Osteoblast (primary cell): ENCODE measurements at regions not wholly inside any gene's neighbourhood (a gene's known extent, or its start where the extent isn't known, plus 50 kb on each side); places are given as distances from the start of the nearest gene placed in this dataset.

Experiments used
- DNase-seq: peaks from one replicate; pipeline ENCODE4 v3.0.0; 2011; ENCODE audit warnings: low spot score, mixed read lengths; ENCODE audit not compliant: insufficient read length; ENCODE audit errors: missing footprints
- H2AFZ ChIP-seq: 2 replicates; pipeline ENCODE4 v1.6.0; 2011; ENCODE audit warnings: mild to moderate bottlenecking, low read length
- H3K27ac ChIP-seq: 2 replicates; pipeline ENCODE4 v1.5.1; 2011; ENCODE audit warnings: mild to moderate bottlenecking, low read depth, low read length, moderate library complexity
- H3K27me3 ChIP-seq: 2 replicates; pipeline ENCODE4 v1.6.0; 2012; ENCODE audit warnings: mild to moderate bottlenecking, control low read depth, inconsistent platforms, low read length, moderate library complexity; ENCODE audit not compliant: insufficient read depth
- H3K36me3 ChIP-seq: 2 replicates; pipeline ENCODE4 v1.5.1; 2011; ENCODE audit warnings: mild to moderate bottlenecking, low read length, control low read depth, moderate library complexity; ENCODE audit not compliant: insufficient read depth
- H3K4me1 ChIP-seq: 2 replicates; pipeline ENCODE4 v1.5.1; 2011; ENCODE audit warnings: mild to moderate bottlenecking, low read length, control low read depth, moderate library complexity; ENCODE audit not compliant: insufficient read depth
- H3K4me2 ChIP-seq: 2 replicates; pipeline ENCODE4 v1.6.0; 2011; ENCODE audit warnings: mild to moderate bottlenecking, low read length; ENCODE audit not compliant: insufficient read depth
- H3K4me3 ChIP-seq: fragments of 200-600 bp; sonication (generic); 3 replicates; pipeline ENCODE4 v1.5.1; 2012; ENCODE audit warnings: mild to moderate bottlenecking, low read length, inconsistent platforms; ENCODE audit not compliant: insufficient read depth
- H3K79me2 ChIP-seq: 2 replicates; pipeline ENCODE4 v1.6.0; 2012; ENCODE audit warnings: mild to moderate bottlenecking, low read length, control low read depth, inconsistent platforms; ENCODE audit not compliant: insufficient read depth
- H3K9me3 ChIP-seq: 2 replicates; pipeline ENCODE4 v1.5.1; 2011; ENCODE audit warnings: low read depth, low read length, control low read depth
- H4K20me1 ChIP-seq: 2 replicates; pipeline ENCODE4 v1.6.0; 2012; ENCODE audit warnings: mild to moderate bottlenecking, low read length, control low read depth; ENCODE audit not compliant: insufficient read depth
- TF ChIP-seq, protein P1 (sequence below): IDR thresholded peaks from 2 replicates; pipeline ENCODE4 v1.5.1; 2011; ENCODE audit warnings: mild to moderate bottlenecking, low read depth, low read length, moderate library complexity; ENCODE audit errors: extremely low read depth

DNA sequence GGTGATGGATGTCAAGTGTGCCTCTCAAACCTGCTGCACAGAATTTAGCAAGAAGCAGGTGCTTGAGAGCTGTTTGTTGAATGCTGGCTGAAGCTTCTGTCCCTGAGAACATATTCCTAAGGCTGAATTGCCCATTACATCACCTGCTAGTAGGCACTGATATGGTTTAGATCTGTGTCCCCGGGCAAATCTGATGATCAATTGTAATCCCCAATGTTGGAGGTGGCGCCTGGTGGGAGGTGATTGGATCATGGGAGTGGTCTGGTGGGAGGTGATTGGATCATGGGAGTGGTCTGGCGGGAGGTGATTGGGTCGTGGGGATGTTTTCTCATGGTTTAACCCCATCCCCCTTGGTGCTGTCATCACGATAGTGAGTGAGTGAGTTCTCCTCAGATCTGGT is 128.0 kb downstream of the HRH4 start:
- DNase-seq, result no peak
- no peaks in the 10 kb centered on the region for H3K36me3 ChIP-seq
- no peaks in the 10 kb centered on the region for H3K27me3 ChIP-seq
- H3K4me1 ChIP-seq, result no peaks in the 10 kb centered on the region
- TF ChIP-seq, protein P1, sequence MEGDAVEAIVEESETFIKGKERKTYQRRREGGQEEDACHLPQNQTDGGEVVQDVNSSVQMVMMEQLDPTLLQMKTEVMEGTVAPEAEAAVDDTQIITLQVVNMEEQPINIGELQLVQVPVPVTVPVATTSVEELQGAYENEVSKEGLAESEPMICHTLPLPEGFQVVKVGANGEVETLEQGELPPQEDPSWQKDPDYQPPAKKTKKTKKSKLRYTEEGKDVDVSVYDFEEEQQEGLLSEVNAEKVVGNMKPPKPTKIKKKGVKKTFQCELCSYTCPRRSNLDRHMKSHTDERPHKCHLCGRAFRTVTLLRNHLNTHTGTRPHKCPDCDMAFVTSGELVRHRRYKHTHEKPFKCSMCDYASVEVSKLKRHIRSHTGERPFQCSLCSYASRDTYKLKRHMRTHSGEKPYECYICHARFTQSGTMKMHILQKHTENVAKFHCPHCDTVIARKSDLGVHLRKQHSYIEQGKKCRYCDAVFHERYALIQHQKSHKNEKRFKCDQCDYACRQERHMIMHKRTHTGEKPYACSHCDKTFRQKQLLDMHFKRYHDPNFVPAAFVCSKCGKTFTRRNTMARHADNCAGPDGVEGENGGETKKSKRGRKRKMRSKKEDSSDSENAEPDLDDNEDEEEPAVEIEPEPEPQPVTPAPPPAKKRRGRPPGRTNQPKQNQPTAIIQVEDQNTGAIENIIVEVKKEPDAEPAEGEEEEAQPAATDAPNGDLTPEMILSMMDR, result no peak
- H3K4me3 ChIP-seq, result no peak overlapping the region
- H2AFZ ChIP-seq, result no peak overlapping the region
- H3K9me3 ChIP-seq, result no peaks in the 10 kb centered on the region
- no peaks in the 10 kb centered on the region for H4K20me1 ChIP-seq
- H3K79me2 ChIP-seq, result no peaks in the 10 kb centered on the region
- H3K27ac ChIP-seq, result no peak overlapping the region
- no peak overlapping the region for H3K4me2 ChIP-seq

DNA sequence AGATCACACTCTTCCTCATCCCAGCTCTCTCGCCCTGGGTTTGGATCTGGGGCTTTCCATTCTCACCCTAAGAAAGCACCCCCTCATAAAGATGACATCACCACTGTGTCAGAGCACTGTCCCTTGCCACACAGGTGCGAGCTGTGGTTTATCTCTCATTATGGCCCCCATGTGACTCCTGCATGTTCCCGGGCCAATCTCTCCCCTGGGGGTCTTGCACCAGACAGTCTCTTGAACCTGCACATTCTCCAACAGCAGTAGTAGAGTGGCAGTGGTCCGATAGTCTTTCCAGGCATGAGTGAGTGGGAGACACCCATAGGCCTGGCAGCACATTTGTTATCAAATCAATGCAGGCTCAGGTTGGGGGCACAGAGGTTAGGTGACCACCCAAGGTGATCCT is 130.5 kb downstream of the HRH4 start:
- H3K27ac ChIP-seq, result no peak overlapping the region
- no peaks in the 10 kb centered on the region for H3K4me1 ChIP-seq
- TF ChIP-seq, protein P1, result no peak
- H3K4me3 ChIP-seq, result no peak overlapping the region
- no peaks in the 10 kb centered on the region for H3K9me3 ChIP-seq
- no peaks in the 10 kb centered on the region for H3K79me2 ChIP-seq
- no peak overlapping the region for H3K4me2 ChIP-seq
- H3K36me3 ChIP-seq, result no peaks in the 10 kb centered on the region
- no peaks in the 10 kb centered on the region for H4K20me1 ChIP-seq
- H2AFZ ChIP-seq, result no peak overlapping the region
- H3K27me3 ChIP-seq, result no peaks in the 10 kb centered on the region
- DNase-seq, result peak; percentile 13

DNA sequence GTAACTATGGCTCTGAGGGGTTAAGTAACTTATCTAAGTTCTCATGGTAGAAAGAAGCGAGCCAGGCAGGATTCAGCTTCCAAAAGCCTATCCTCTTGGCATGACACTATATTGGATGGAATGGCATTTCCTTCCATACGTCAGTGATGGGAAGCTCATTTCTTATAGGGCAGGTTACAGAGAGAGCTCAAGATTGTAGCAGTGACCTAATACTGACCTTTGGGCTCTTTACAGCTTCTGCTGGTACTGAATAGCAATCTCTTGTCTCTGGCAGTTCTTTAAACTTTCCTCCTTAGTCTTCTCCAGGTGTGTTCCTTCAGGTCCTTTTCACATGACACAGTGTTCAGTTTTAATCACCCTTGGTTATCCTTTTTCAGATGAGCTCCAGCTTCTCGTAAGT is 133.0 kb downstream of the HRH4 start:
- H3K27ac ChIP-seq, result no peak overlapping the region
- H3K4me1 ChIP-seq, result no peaks in the 10 kb centered on the region
- H3K27me3 ChIP-seq, result no peaks in the 10 kb centered on the region
- TF ChIP-seq, protein P1, result no peak
- no peak overlapping the region for H2AFZ ChIP-seq
- H4K20me1 ChIP-seq, result no peaks in the 10 kb centered on the region
- no peaks in the 10 kb centered on the region for H3K36me3 ChIP-seq
- H3K4me2 ChIP-seq, result no peak overlapping the region
- DNase-seq, result no peak
- H3K9me3 ChIP-seq, result no peaks in the 10 kb centered on the region
- no peak overlapping the region for H3K4me3 ChIP-seq
- no peaks in the 10 kb centered on the region for H3K79me2 ChIP-seq

DNA sequence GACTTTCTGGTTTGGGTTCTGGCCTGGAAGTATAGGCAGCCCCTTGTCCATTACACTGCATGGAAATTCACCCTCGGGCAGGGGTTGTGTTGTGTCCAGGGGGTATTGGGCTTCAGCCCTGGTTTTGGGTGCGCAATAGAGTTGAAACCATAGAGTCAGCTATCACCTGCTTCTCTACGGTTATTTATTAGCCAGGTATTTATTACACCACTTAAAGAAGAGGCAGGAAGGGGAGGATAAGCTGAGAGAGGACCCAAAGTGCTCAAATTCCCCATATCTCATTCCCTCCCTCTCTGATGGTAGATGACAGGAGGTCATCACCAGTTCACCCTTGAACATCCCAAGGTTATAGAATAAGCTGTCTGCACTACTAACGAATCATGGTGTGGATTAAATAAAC is 133.4 kb downstream of the HRH4 start:
- no peaks in the 10 kb centered on the region for H3K27me3 ChIP-seq
- no peaks in the 10 kb centered on the region for H3K79me2 ChIP-seq
- DNase-seq, result no peak
- no peaks in the 10 kb centered on the region for H3K9me3 ChIP-seq
- H3K27ac ChIP-seq, result no peak overlapping the region
- no peak overlapping the region for H3K4me3 ChIP-seq
- no peak overlapping the region for H2AFZ ChIP-seq
- TF ChIP-seq, protein P1, result no peak
- no peaks in the 10 kb centered on the region for H4K20me1 ChIP-seq
- H3K4me2 ChIP-seq, result no peak overlapping the region
- no peaks in the 10 kb centered on the region for H3K36me3 ChIP-seq
- H3K4me1 ChIP-seq, result no peaks in the 10 kb centered on the region
